ENCODE measurements at regions not wholly inside any gene's neighbourhood (a gene's known extent, or its start where the extent isn't known, plus 50 kb on each side); places are given as distances from the start of the nearest gene placed in this dataset.
"Not testable (repeated sequence)": the region's sequence is repeated elsewhere in the genome, so short reads cannot be mapped to it uniquely, and the experiment has no call there.

GRCh38 chr5:67790390-67790789, 425.2 kb upstream of the PIK3R1 start:
- no peak for DNase-seq

GRCh38 chr5:67779893-67780623, 435.5 kb upstream of the PIK3R1 start:
- H3K27ac Mint-ChIP-seq; CTCF ChIA-PET; H3K36me3 Mint-ChIP-seq; ATAC-seq; H3K4me1 Mint-ChIP-seq; DNase-seq; H3K27me3 Mint-ChIP-seq; H3K4me3 Mint-ChIP-seq; H3K9me3 Mint-ChIP-seq (ENCODE audit: low read depth): not testable (repeated sequence)

More at GRCh38 chr5:67790390-67790789, 425.2 kb upstream of the PIK3R1 start:
- Mint-ChIP-seq H3K27ac (no peak overlapping the region), H3K4me3 (no peak overlapping the region), H3K9me3 (ENCODE audit: low read depth) (no peaks in the 10 kb centered on the region), H3K36me3 (no peaks in the 10 kb centered on the region), H3K27me3 (no peaks in the 10 kb centered on the region), H3K4me1 (no peaks in the 10 kb centered on the region)
- CTCF ChIA-PET: no interaction called here
- ATAC-seq: no peak

GRCh38 chr5:67774786-67775185, 440.8 kb upstream of the PIK3R1 start:
- Mint-ChIP-seq H3K9me3 (ENCODE audit: low read depth) (no peaks in the 10 kb centered on the region), H3K4me1 (no peaks in the 10 kb centered on the region), H3K36me3 (no peaks in the 10 kb centered on the region), H3K4me3 (no peak overlapping the region), H3K27ac (no peak overlapping the region), H3K27me3 (peaks cover 8% of the 10 kb centered on the region)
- ATAC-seq: no peak
- no peak for DNase-seq
- CTCF ChIA-PET: no interaction called here

- Mint-ChIP-seq H3K27ac (no peak overlapping the region), H3K9me3 (ENCODE audit: low read depth) (no peaks in the 10 kb centered on the region), H3K4me1 (no peaks in the 10 kb centered on the region), H3K27me3 (peaks cover 8% of the 10 kb centered on the region), H3K4me3 (no peak overlapping the region), H3K36me3 (no peaks in the 10 kb centered on the region)
- no peak for DNase-seq
- CTCF ChIA-PET: no interaction called here
- ATAC-seq: no peak
Measured at GRCh38 chr5:67774267-67774552, 441.3 kb upstream of the PIK3R1 start.

- ATAC-seq: no peak
Measured at GRCh38 chr5:67773411-67774266, 441.9 kb upstream of the PIK3R1 start.

GRCh38 chr5:67771791-67772190, 443.8 kb upstream of the PIK3R1 start:
- Mint-ChIP-seq H3K27ac (no peak overlapping the region), H3K9me3 (ENCODE audit: low read depth) (peaks cover 2% of the 10 kb centered on the region), H3K4me1 (no peaks in the 10 kb centered on the region), H3K4me3 (no peak overlapping the region), H3K36me3 (no peaks in the 10 kb centered on the region), H3K27me3 (peaks cover 6% of the 10 kb centered on the region)
- no peak for ATAC-seq
- no peak for DNase-seq
- CTCF ChIA-PET: no interaction called here

More at GRCh38 chr5:67773411-67774266, 441.9 kb upstream of the PIK3R1 start:
- H3K4me1 Mint-ChIP-seq: no peaks in the 10 kb centered on the region
- DNase-seq: no peak
- H3K4me3 Mint-ChIP-seq: no peak overlapping the region
- CTCF ChIA-PET: no interaction called here
- H3K27me3 Mint-ChIP-seq: peaks cover 8% of the 10 kb centered on the region
- H3K36me3 Mint-ChIP-seq: no peaks in the 10 kb centered on the region
- no peak overlapping the region for H3K27ac Mint-ChIP-seq
- H3K9me3 Mint-ChIP-seq (ENCODE audit: low read depth): no peaks in the 10 kb centered on the region

GRCh38 chr5:67771221-67771620, 444.3 kb upstream of the PIK3R1 start:
- DNase-seq (no peak), ATAC-seq (no peak)
- H3K36me3 Mint-ChIP-seq: no peaks in the 10 kb centered on the region
- CTCF ChIA-PET: no interaction called here
- H3K4me3 Mint-ChIP-seq: no peak overlapping the region
- H3K27me3 Mint-ChIP-seq: peaks cover 6% of the 10 kb centered on the region
- H3K4me1 Mint-ChIP-seq: no peaks in the 10 kb centered on the region
- H3K9me3 Mint-ChIP-seq (ENCODE audit: low read depth): peaks cover 2% of the 10 kb centered on the region
- no peak overlapping the region for H3K27ac Mint-ChIP-seq

GRCh38 chr5:67770431-67771025, 445.0 kb upstream of the PIK3R1 start:
- DNase-seq (no peak), ATAC-seq (no peak)
- Mint-ChIP-seq H3K36me3 (no peaks in the 10 kb centered on the region), H3K27ac (no peak overlapping the region), H3K9me3 (ENCODE audit: low read depth) (peaks cover 2% of the 10 kb centered on the region), H3K4me3 (no peak overlapping the region), H3K27me3 (peaks cover 6% of the 10 kb centered on the region), H3K4me1 (no peaks in the 10 kb centered on the region)
- CTCF ChIA-PET: no interaction called here

- no peaks in the 10 kb centered on the region for H3K36me3 Mint-ChIP-seq
- ATAC-seq (no peak), DNase-seq (no peak)
- peaks cover 2% of the 10 kb centered on the region for H3K9me3 Mint-ChIP-seq (ENCODE audit: low read depth)
- H3K4me3 Mint-ChIP-seq: no peak overlapping the region
- H3K4me1 Mint-ChIP-seq: no peaks in the 10 kb centered on the region
- H3K27me3 Mint-ChIP-seq: no peaks in the 10 kb centered on the region
- H3K27ac Mint-ChIP-seq: no peak overlapping the region
- CTCF ChIA-PET: no interaction called here
Measured at GRCh38 chr5:67765697-67766096, 449.9 kb upstream of the PIK3R1 start.

GRCh38 chr5:67757771-67758170, 457.8 kb upstream of the PIK3R1 start:
- H3K36me3 Mint-ChIP-seq; ATAC-seq; H3K9me3 Mint-ChIP-seq (ENCODE audit: low read depth); DNase-seq; H3K27me3 Mint-ChIP-seq; H3K4me3 Mint-ChIP-seq; CTCF ChIA-PET; H3K27ac Mint-ChIP-seq; H3K4me1 Mint-ChIP-seq: not testable (repeated sequence)

- CTCF ChIA-PET: no interaction called here
- no peaks in the 10 kb centered on the region for H3K27me3 Mint-ChIP-seq
- no peak overlapping the region for H3K4me3 Mint-ChIP-seq
- no peaks in the 10 kb centered on the region for H3K36me3 Mint-ChIP-seq
- no peak overlapping the region for H3K27ac Mint-ChIP-seq
- no peak for DNase-seq
- no peaks in the 10 kb centered on the region for H3K4me1 Mint-ChIP-seq
- peaks cover 1% of the 10 kb centered on the region for H3K9me3 Mint-ChIP-seq (ENCODE audit: low read depth)
- no peak for ATAC-seq
Measured at GRCh38 chr5:67752357-67752708, 463.2 kb upstream of the PIK3R1 start.

GRCh38 chr5:67748165-67748690, 467.3 kb upstream of the PIK3R1 start:
- no peak for ATAC-seq
- no peaks in the 10 kb centered on the region for H3K36me3 Mint-ChIP-seq
- H3K27ac Mint-ChIP-seq: no peak overlapping the region
- H3K9me3 Mint-ChIP-seq (ENCODE audit: low read depth): peaks cover 6% of the 10 kb centered on the region
- CTCF ChIA-PET: no interaction called here
- H3K4me3 Mint-ChIP-seq: no peak overlapping the region
- H3K4me1 Mint-ChIP-seq: no peaks in the 10 kb centered on the region
- DNase-seq: no peak
- H3K27me3 Mint-ChIP-seq: no peaks in the 10 kb centered on the region

GRCh38 chr5:67747096-67747495, 468.5 kb upstream of the PIK3R1 start:
- Mint-ChIP-seq H3K36me3 (no peaks in the 10 kb centered on the region), H3K4me3 (no peak overlapping the region), H3K9me3 (ENCODE audit: low read depth) (peaks cover 6% of the 10 kb centered on the region), H3K4me1 (no peaks in the 10 kb centered on the region), H3K27me3 (no peaks in the 10 kb centered on the region), H3K27ac (no peak overlapping the region)
- CTCF ChIA-PET: no interaction called here
- DNase-seq (no peak), ATAC-seq (no peak)

GRCh38 chr5:67746608-67747007, 468.9 kb upstream of the PIK3R1 start:
- H3K27me3 Mint-ChIP-seq; H3K27ac Mint-ChIP-seq; ATAC-seq; DNase-seq; CTCF ChIA-PET; H3K9me3 Mint-ChIP-seq (ENCODE audit: low read depth); H3K36me3 Mint-ChIP-seq; H3K4me3 Mint-ChIP-seq; H3K4me1 Mint-ChIP-seq: not testable (repeated sequence)

Data from activated CD8-positive, alpha-beta memory T cell treated with anti-CD3 and anti-CD28 coated beads, Interleukin-2, amount 10 ng/mL, durations not matched to agents 7 days and 5 days (primary cell).